ENCODE measurements at regions not wholly inside any gene's neighbourhood (a gene's known extent, or its start where the extent isn't known, plus 50 kb on each side); places are given as distances from the start of the nearest gene placed in this dataset.

- Mint-ChIP-seq H3K27me3 (ENCODE audit: insufficient read depth) (no peaks in the 10 kb centered on the region), H3K27ac (no peak overlapping the region), H3K9me3 (peaks cover 3% of the 10 kb centered on the region; the same call in 1 of the 2 replicates), H3K4me3 (no peak overlapping the region), H3K36me3 (ENCODE audit: low read depth) (no peaks in the 10 kb centered on the region), H3K4me1 (ENCODE audit: low read depth) (no peaks in the 10 kb centered on the region)
- no peak for DNase-seq
- no peak for TF ChIP-seq CTCF (IDR thresholded peaks at IDR 0.05)
These were observed 75.6 kb upstream of the SOX3 start for GRCh38 chrX:140580478-140580877.

GRCh38 chrX:140572724-140573123, 67.9 kb upstream of the SOX3 start:
- H3K4me3 Mint-ChIP-seq = peak overlapping the region; percentile 15; the same call in 1 of the 2 replicates
- no peaks in the 10 kb centered on the region; the same call in 1 of the 2 replicates for H3K27me3 Mint-ChIP-seq (ENCODE audit: insufficient read depth)
- peak; percentile 64 for TF ChIP-seq CTCF (IDR thresholded peaks at IDR 0.05)
- no peaks in the 10 kb centered on the region for H3K4me1 Mint-ChIP-seq (ENCODE audit: low read depth)
- H3K36me3 Mint-ChIP-seq (ENCODE audit: low read depth) = no peaks in the 10 kb centered on the region
- H3K27ac Mint-ChIP-seq = no peak overlapping the region
- H3K9me3 Mint-ChIP-seq = no peaks in the 10 kb centered on the region
- peak; percentile 0 for DNase-seq

GRCh38 chrX:140563893-140564292, 59.0 kb upstream of the SOX3 start:
- H3K36me3 Mint-ChIP-seq (ENCODE audit: low read depth) = no peaks in the 10 kb centered on the region
- H3K4me3 Mint-ChIP-seq = no peak overlapping the region
- H3K27me3 Mint-ChIP-seq (ENCODE audit: insufficient read depth) = no peaks in the 10 kb centered on the region
- no peak for TF ChIP-seq CTCF (IDR thresholded peaks at IDR 0.05)
- DNase-seq = no peak
- no peaks in the 10 kb centered on the region for H3K4me1 Mint-ChIP-seq (ENCODE audit: low read depth)
- no peak overlapping the region for H3K27ac Mint-ChIP-seq
- peaks cover 4% of the 10 kb centered on the region; the same call in 1 of the 2 replicates for H3K9me3 Mint-ChIP-seq

Data from HFFc6 (cell line).